HepG2 (cell line): ENCODE measurements at regions not wholly inside any gene's neighbourhood (a gene's known extent, or its start where the extent isn't known, plus 50 kb on each side); places are given as distances from the start of the nearest gene placed in this dataset.

Experiments used
- ATAC-seq: fragments of 200-7000 bp; cut with Tn5 transposase; 3 replicates; pipeline ENCODE4 v1.9.1; 2020; ENCODE audit warnings: mild to moderate bottlenecking, moderate library complexity
- BruUV-seq: library from RNA; stranded (reverse); fragments of 400-500 nt; replicated peaks from 2 replicates; lab custom pipeline; 2021; lab: Mats Ljungman, UMichigan
- CTCF ChIA-PET: fragments of 300-600 bp; formaldehyde crosslinking; extraction: SDS; loops from one replicate; lab custom pipeline; 2021; ENCODE audit warnings: low total read pairs, inconsistent platforms, low intra/inter-chr PET ratio; lab: Yijun Ruan, JAX
- POLR2A ChIA-PET: fragments of 350-600 bp; sonication (Branson Sonifier 250); formaldehyde crosslinking; loops from one replicate; lab custom pipeline; 2020; ENCODE audit warnings: antibody characterized with exemption, inconsistent platforms; lab: Yijun Ruan, JAX
- DNase-seq: peaks from one replicate; pipeline ENCODE4 v3.0.0-alpha.2; 2015; ENCODE audit warnings: low spot score
- FAIRE-seq: peaks from 3 replicates; lab custom pipeline; 2011; peaks lifted over from hg19 to GRCh38; lab: Jason Lieb, UNC
- H2AFZ ChIP-seq: one replicate; pipeline ENCODE4 v1.6.1; 2011; ENCODE audit warnings: low read length, inconsistent platforms
- H3K27ac ChIP-seq: fragments of 300-600 bp; 3 replicates; pipeline ENCODE4 v1.8.0; 2011; ENCODE audit warnings: mixed run types, mild to moderate bottlenecking, mixed read lengths, low read length, inconsistent platforms; ENCODE audit not compliant: insufficient read depth; ENCODE audit errors: extremely low read length
- H3K27me3 ChIP-seq, 2 experiments: fragments of 200-600 bp in 1 of 2; 2 replicates in 1 of 2; 3 replicates in 1 of 2; pipeline versions ENCODE4 v1.6.0 to v1.8.0; 2011; ENCODE audit warnings: low read length in 2 of 2, mild to moderate bottlenecking in 2 of 2, moderate library complexity in 2 of 2, inconsistent platforms in 1 of 2; ENCODE audit not compliant: insufficient read depth in 2 of 2, control insufficient read depth in 1 of 2
- H3K36me3 ChIP-seq, 2 experiments: fragments of 200-600 bp in 1 of 2; replicated peaks in 1 of 2; 2 replicates in 1 of 2; 3 replicates in 1 of 2; pipeline versions ENCODE4 v1.5.1 to v1.8.0; 2011; ENCODE audit warnings: low read length in 2 of 2, inconsistent platforms in 1 of 2; ENCODE audit not compliant: insufficient read depth in 2 of 2, control insufficient read depth in 1 of 2
- H3K4me1 ChIP-seq: 2 replicates; pipeline ENCODE4 v1.5.1; 2012; ENCODE audit warnings: low read length, inconsistent platforms; ENCODE audit not compliant: insufficient read depth
- H3K4me2 ChIP-seq: 2 replicates; pipeline ENCODE4 v1.6.0; 2011; ENCODE audit warnings: low read depth, low read length, inconsistent platforms
- H3K4me3 ChIP-seq, 3 experiments: fragments of 200-600 bp in 1 of 3; sonication (generic), shearing (Covaris generic) in 1 of 3; replicated peaks in 1 of 3; 2 replicates each; pipeline ENCODE4 v1.5.1; 2011 to 2016; ENCODE audit warnings: low read length in 3 of 3, inconsistent platforms in 2 of 3, low read depth in 2 of 3, mild to moderate bottlenecking in 2 of 3, control low read depth in 1 of 3, mixed read lengths in 1 of 3; ENCODE audit not compliant: insufficient read depth in 1 of 3
- H3K79me2 ChIP-seq: one replicate; pipeline ENCODE4 v1.6.1; 2011; ENCODE audit warnings: low read length, inconsistent platforms; ENCODE audit not compliant: insufficient read depth
- H3K9ac ChIP-seq: 2 replicates; pipeline ENCODE4 v1.6.0; 2011; ENCODE audit warnings: mild to moderate bottlenecking, low read depth, low read length, inconsistent platforms; ENCODE audit not compliant: insufficient read depth
- H3K9me3 ChIP-seq: 2 replicates; pipeline ENCODE4 v1.5.1; 2012; ENCODE audit warnings: mild to moderate bottlenecking, low read length
- H4K20me1 ChIP-seq: 2 replicates; pipeline ENCODE4 v1.6.0; 2011; ENCODE audit warnings: inconsistent platforms, mild to moderate bottlenecking, low read length, moderate library complexity; ENCODE audit not compliant: insufficient read depth
- AGO1 ChIP-seq: fragments of 200-400 bp; formaldehyde crosslinking; IDR thresholded peaks from 2 replicates; pipeline ENCODE4 v1.6.1; 2017; ENCODE audit warnings: mild to moderate bottlenecking, low read depth, low read length, moderate library complexity; ENCODE audit not compliant: poor library complexity, severe bottlenecking
- AGO2 ChIP-seq: fragments of 200-400 bp; formaldehyde crosslinking; optimal IDR thresholded peaks from 2 replicates; pipeline ENCODE3; 2017; ENCODE audit warnings: mild to moderate bottlenecking, low read depth, low read length, moderate library complexity
- ARHGAP35 ChIP-seq: sonication (generic); formaldehyde crosslinking; IDR thresholded peaks from 2 replicates; pipeline ENCODE4 v1.9.0; 2022; ENCODE audit warnings: mild to moderate bottlenecking, inconsistent platforms, moderate library complexity, missing genetic modification reagents, borderline replicate concordance
- E2F1 ChIP-seq: sonication (generic); formaldehyde crosslinking; IDR thresholded peaks from 2 replicates; pipeline ENCODE4 v1.5.0; 2020; ENCODE audit warnings: missing genetic modification reagents
- ELF4 ChIP-seq: sonication (generic); formaldehyde crosslinking; IDR thresholded peaks from 2 replicates; pipeline ENCODE4 v1.5.0; 2020; ENCODE audit warnings: missing genetic modification reagents, mild to moderate bottlenecking, moderate library complexity, borderline replicate concordance
- ETV5 ChIP-seq: IDR thresholded peaks from 2 replicates; pipeline ENCODE4 v1.6.1; 2018; ENCODE audit warnings: missing biosample characterization, missing genetic modification reagents, inconsistent platforms, borderline replicate concordance
- KDM1A ChIP-seq: IDR thresholded peaks from 2 replicates; pipeline ENCODE4 v1.6.1; 2016; ENCODE audit warnings: missing compliant biosample characterization
- MED1 ChIP-seq: sonication (generic); formaldehyde crosslinking; IDR thresholded peaks from 2 replicates; pipeline ENCODE4 v1.4.0; 2020; ENCODE audit warnings: missing genetic modification reagents
- MZF1 ChIP-seq: sonication (generic); formaldehyde crosslinking; IDR thresholded peaks from 2 replicates; pipeline ENCODE4 v1.8.1; 2023; ENCODE audit warnings: mild to moderate bottlenecking, missing genetic modification reagents, borderline replicate concordance
- POLR2AphosphoS2 ChIP-seq: IDR thresholded peaks from 2 replicates; pipeline ENCODE4 v1.6.1; 2011; ENCODE audit warnings: low read depth, low read length, improper control_type of control experiment
- ZC3H4 ChIP-seq: sonication (generic); formaldehyde crosslinking; IDR thresholded peaks from 2 replicates; pipeline ENCODE4 v1.4.0; 2020; ENCODE audit warnings: missing genetic modification reagents, borderline replicate concordance
- ZKSCAN5 ChIP-seq: sonication (generic); formaldehyde crosslinking; IDR thresholded peaks from 2 replicates; pipeline ENCODE4 v1.5.1; 2020; ENCODE audit warnings: mild to moderate bottlenecking, missing genetic modification reagents
- ZNF101 ChIP-seq: sonication (generic); formaldehyde crosslinking; IDR thresholded peaks from 2 replicates; pipeline ENCODE4 v1.4.0; 2020; ENCODE audit warnings: mild to moderate bottlenecking, low read depth, missing genetic modification reagents, borderline replicate concordance
- ZNF589 ChIP-seq: sonication (generic); formaldehyde crosslinking; conservative IDR thresholded peaks from 2 replicates; pipeline ENCODE4 v1.8.0; 2022; ENCODE audit warnings: mild to moderate bottlenecking, moderate library complexity, missing genetic modification reagents
- ZNF619 ChIP-seq: sonication (generic); formaldehyde crosslinking; IDR thresholded peaks from 2 replicates; pipeline ENCODE4 v1.4.0; 2020; ENCODE audit warnings: mild to moderate bottlenecking, missing genetic modification reagents
- WGBS: methylation state at CpG from one replicate; pipeline ENCODE4 v1.1.6; 2017; ENCODE audit warnings: low lambda C conversion rate; 5-methylcytosine and 5-hydroxymethylcytosine counted together
- in situ Hi-C: cut with HindIII; loops from 2 replicates; pipeline ENCODE4 v1.10.0; 2017; ENCODE audit warnings: low pct_unique_long_range_greater_than_20kb; ENCODE audit not compliant: extremely low pct_ligation_motif_present
- intact Hi-C: fragments of 100-400 bp; cut with micrococcal nuclease; formaldehyde crosslinking; loops from one replicate; pipeline ENCODE4 v1.10.0; 2022; ENCODE audit not compliant: unreplicated experiment
- TF ChIP-seq, protein P1 (sequence below): sonication (generic); formaldehyde crosslinking; IDR thresholded peaks from 2 replicates; pipeline ENCODE4 v1.4.0; 2020; ENCODE audit warnings: missing genetic modification reagents
- TF ChIP-seq, protein P2 (sequence below): sonication (generic); formaldehyde crosslinking; IDR thresholded peaks from 2 replicates; pipeline ENCODE4 v1.8.1; 2023; ENCODE audit warnings: mild to moderate bottlenecking, missing genetic modification reagents

GRCh38 chr9:79292731-79293280 is 279.0 kb upstream of the TLE4 start:
- intact Hi-C loops: no loop called here
- H3K79me2 ChIP-seq: no peaks in the 10 kb centered on the region
- TF ChIP-seq ZNF101 (no peak), MZF1 (no peak)
- no peaks in the 10 kb centered on the region for H3K9me3 ChIP-seq
- H3K4me1 ChIP-seq: no peaks in the 10 kb centered on the region
- H3K36me3 ChIP-seq: no peaks in the 10 kb centered on the region
- ChIA-PET CTCF (no interaction called here), POLR2A (no interaction called here)
- H4K20me1 ChIP-seq: no peaks in the 10 kb centered on the region
- H3K4me2 ChIP-seq: no peak overlapping the region
- in situ Hi-C loops: no loop called here
- H2AFZ ChIP-seq: no peak overlapping the region
- H3K27me3 ChIP-seq: no peaks in the 10 kb centered on the region
- WGBS: 33% methylated on average over 1 of the region's 1 CpG
- ATAC-seq (no peak), FAIRE-seq (no peak), DNase-seq (no peak)
- H3K27ac ChIP-seq: no peak overlapping the region
- BruUV-seq: no TSS peak
- H3K9ac ChIP-seq: no peak overlapping the region
- H3K4me3 ChIP-seq: no peak overlapping the region

GRCh38 chr9:79300068-79300467 is 271.7 kb upstream of the TLE4 start:
- no peak for FAIRE-seq

More at GRCh38 chr9:79300068-79300467, 271.7 kb upstream of the TLE4 start:
- no peaks in the 10 kb centered on the region for H3K4me1 ChIP-seq
- H3K79me2 ChIP-seq: no peaks in the 10 kb centered on the region
- no TSS peak for BruUV-seq
- H2AFZ ChIP-seq: no peak overlapping the region
- no peaks in the 10 kb centered on the region for H3K27me3 ChIP-seq
- no peaks in the 10 kb centered on the region for H3K36me3 ChIP-seq
- no peak overlapping the region for H3K4me3 ChIP-seq
- 34% methylated on average over 6 of the region's 6 CpGs for WGBS
- ATAC-seq (no peak), DNase-seq (no peak)
- no peak overlapping the region for H3K27ac ChIP-seq
- in situ Hi-C loops: no loop called here
- H3K9ac ChIP-seq: no peak overlapping the region
- intact Hi-C loops: no loop called here
- H3K4me2 ChIP-seq: no peak overlapping the region
- POLR2A ChIA-PET: no interaction called here
- H4K20me1 ChIP-seq: no peaks in the 10 kb centered on the region
- CTCF ChIA-PET: no interaction called here
- H3K9me3 ChIP-seq: no peaks in the 10 kb centered on the region
- TF ChIP-seq KDM1A (CRISPR knock-in tag) (no peak), AGO1 (no peak), MED1 (CRISPR knock-in tag) (no peak), POLR2AphosphoS2 (no peak), E2F1 (CRISPR knock-in tag) (no peak), ETV5 (no peak), ELF4 (no peak), ZNF619 (CRISPR knock-in tag) (no peak), ARHGAP35 (CRISPR knock-in tag) (no peak), AGO2 (no peak), ZC3H4 (no peak), ZKSCAN5 (CRISPR knock-in tag) (no peak), ZNF589 (no peak)
- TF ChIP-seq, protein P1, sequence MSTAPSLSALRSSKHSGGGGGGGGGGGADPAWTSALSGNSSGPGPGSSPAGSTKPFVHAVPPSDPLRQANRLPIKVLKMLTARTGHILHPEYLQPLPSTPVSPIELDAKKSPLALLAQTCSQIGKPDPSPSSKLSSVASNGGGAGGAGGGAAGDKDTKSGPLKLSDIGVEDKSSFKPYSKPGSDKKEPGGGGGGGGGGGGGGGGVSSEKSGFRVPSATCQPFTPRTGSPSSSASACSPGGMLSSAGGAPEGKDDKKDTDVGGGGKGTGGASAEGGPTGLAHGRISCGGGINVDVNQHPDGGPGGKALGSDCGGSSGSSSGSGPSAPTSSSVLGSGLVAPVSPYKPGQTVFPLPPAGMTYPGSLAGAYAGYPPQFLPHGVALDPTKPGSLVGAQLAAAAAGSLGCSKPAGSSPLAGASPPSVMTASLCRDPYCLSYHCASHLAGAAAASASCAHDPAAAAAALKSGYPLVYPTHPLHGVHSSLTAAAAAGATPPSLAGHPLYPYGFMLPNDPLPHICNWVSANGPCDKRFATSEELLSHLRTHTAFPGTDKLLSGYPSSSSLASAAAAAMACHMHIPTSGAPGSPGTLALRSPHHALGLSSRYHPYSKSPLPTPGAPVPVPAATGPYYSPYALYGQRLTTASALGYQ (CRISPR knock-in tag): no peak
- TF ChIP-seq, protein P2, sequence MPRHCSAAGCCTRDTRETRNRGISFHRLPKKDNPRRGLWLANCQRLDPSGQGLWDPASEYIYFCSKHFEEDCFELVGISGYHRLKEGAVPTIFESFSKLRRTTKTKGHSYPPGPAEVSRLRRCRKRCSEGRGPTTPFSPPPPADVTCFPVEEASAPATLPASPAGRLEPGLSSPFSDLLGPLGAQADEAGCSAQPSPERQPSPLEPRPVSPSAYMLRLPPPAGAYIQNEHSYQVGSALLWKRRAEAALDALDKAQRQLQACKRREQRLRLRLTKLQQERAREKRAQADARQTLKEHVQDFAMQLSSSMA: no peak
